HG03469 (cell line): ENCODE measurements at regions not wholly inside any gene's neighbourhood (a gene's known extent, or its start where the extent isn't known, plus 50 kb on each side); places are given as distances from the start of the nearest gene placed in this dataset.
A peak's percentile ranks its signal among the peaks of the same experiment; 100 is the strongest.

Experiments
- ATAC-seq: cut with Tn5 transposase; IDR thresholded peaks from one replicate; pipeline ENCODE4 v1.9.1; 2021; ENCODE audit warnings: mild to moderate bottlenecking, moderate library complexity, moderate number of reproducible peaks; ENCODE audit not compliant: unreplicated experiment

DNA sequence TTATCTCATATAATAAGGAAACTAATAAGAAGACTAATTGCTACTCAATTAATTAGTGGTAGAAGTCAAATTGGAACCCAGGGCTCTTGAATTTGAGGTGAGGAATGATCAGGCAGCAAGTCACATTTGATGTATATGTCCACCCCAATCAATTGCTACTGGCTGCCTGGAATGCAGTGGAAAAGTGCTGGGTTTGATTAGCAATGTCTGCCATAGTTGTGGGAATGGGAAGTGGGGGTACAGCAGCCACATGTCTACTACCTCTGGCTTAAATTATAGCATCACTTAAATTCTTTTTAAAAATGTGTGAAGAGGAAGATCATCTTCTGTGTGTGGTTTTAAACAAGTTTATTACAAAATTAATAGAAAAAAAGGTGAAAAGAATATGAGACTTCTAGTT, 50.8 kb upstream of the NAV2 start:
- ATAC-seq: no peak

DNA sequence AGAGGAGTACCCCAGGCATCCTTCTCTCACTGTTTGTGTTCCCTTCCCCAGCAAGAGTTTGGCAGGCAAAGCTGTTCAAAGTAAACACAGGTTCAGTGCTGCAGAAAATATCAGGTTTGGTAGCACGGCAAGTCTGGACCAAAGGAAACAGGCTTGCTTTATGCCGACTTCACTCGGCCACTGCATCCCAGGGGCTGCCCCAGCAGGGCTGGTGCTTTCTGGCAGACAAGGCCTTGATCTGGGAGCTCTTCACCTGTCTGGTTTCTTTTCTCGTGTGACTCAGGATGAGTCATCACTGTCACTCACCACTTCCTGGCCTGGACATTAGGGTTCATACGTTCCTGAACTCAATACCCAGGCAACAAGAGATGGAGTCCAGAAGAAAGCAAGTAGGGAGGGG, 52.6 kb upstream of the NAV2 start:
- peak; percentile 100 for ATAC-seq

DNA sequence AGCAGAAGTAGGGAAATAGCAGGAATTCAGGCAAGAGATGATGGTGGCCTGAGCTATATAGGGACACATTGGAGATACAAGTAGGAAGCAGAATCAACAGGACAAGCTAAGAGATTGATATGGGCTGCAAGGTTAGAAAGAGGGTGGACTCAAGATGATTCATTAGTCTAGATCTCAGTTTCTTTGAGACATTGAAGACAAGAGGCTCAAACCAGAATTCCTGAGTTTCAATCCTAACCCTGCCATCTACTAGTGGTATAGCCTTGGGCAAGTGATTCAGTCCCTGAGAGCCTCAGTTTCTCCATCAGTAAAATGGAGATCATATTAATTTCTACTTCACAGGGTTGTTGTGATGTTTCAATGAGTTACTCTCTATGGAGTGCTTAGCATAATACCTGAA, 53.1 kb upstream of the NAV2 start:
- ATAC-seq: no peak

DNA sequence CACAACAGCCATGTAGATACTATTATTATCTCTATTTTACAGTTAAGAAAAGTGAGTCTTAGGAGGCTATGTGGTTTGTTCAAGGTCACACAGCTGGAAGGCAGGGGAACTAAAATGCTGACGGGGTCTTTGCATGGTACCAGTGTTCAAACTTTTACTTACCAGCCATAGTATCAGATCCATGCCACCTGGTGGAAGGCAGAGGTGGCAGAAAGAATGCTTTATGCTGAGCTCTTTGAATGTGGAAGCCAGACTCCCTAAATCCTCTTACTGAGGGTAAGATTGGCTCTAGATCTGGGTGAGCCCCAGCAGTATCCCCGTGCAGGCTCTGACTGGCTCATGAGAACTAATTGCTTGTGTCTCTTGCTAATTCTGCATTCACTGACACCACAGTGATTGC, 54.3 kb upstream of the NAV2 start:
- ATAC-seq: no peak

DNA sequence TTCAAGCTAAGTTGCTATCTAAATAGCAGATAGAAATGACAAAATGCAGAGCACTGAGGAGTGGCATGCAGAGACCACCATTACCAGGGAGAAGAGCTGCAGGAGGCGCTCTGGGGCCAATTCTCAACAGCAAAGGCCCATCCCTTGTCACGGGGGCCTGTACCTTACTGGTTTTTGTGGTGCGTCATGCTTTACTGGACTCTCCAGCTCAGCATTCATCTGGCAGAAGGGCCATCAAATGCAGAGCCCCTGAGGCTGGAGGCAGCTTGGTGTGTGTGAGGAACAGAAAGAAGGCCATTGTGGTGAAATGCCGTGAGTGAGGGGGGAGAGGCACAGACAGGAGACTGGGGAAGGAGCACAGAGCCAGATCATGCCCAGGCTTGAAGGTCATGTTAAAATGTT, 56.5 kb upstream of the NAV2 start:
- ATAC-seq: no peak

DNA sequence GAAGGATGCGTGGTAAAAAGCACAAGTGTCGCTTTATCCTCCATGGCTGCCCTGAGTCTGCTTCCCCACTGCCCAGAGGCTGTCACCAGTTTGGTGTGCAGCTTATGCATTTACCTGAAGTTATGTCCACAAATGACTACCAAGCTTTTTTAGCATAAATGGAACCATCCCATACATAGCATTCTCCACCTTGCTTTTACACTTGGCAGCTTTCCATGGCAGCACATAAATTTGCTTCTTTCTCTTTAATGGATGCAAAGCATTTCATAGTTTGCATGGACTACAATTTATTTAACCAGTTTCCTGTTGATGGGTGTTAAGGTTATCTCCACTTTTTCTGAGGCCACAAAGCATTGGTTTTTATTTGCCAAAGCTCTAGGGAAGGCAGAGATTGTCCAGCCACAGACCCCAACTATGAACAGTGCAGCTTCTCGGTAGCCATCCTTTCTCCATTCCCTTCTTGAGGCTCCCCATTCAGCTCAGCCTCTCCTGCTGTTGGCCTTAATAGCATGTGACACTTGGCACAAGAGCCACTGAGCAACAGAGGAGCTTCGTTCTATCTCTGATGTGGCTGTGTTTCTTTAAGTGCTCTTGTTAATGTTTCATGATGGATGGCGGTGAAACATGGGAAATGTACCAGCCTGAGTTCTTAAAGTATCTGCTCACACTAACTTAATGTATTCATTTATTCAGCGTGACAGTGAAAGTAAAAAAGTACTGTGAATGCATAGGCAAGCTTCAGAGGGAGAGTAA, 59.8 kb upstream of the NAV2 start:
- no peak for ATAC-seq

DNA sequence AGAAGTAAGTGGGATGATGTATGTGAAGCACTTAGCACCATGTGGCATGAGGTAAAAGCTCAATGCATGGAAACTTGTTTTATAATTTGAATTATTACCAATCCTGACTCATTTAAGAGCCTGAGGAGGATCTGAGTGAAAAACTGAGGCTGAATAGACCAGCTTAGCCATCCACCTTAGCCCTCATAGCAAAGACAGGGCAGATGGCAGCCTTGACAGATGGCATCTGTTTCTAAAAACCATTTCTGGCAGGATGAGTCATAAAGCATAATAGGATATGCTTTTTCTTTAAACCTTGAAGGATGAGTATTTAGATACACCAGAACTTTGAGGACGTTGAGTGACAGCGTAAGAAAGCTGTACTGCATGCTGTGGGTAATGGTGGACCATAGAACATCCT, 61.0 kb upstream of the NAV2 start:
- ATAC-seq: no peak

DNA sequence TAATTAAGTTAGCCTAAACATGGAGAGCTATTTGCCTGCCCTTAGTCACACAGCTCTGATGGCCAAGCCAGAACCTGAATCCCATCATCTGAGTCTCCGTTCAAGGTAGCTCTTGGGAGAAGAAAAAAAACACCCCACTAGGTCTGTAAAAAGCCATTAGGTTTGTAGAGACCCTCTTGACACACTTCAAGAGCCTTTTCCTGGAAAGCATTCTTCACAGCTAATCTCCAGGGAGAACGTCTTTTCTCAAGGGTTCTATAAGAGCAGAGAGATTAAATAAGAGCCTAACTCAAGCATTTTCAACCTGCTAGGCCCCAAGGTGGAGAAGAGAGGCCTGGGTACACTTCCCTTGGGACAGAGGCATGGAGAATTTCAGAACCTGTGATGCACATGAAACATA, 61.6 kb upstream of the NAV2 start:
- no peak for ATAC-seq

DNA sequence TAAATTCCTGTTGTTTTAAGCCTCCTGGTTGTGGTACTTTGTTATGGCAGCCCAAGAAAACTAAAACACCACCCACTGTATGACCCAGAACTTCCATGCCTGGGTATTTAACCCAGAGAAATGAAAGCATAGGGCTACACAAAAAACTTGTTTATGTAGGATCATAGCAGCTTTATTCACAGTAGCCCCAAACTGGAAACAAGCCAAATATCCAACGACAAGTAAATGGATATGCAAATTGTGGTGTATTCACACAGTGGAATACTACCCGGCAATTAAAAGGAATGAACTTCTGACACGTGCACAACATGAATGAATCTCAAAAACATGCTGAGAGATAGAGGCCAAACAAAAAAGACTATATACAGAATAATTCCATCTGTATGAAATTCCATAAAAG, 62.2 kb upstream of the NAV2 start:
- no peak for ATAC-seq

DNA sequence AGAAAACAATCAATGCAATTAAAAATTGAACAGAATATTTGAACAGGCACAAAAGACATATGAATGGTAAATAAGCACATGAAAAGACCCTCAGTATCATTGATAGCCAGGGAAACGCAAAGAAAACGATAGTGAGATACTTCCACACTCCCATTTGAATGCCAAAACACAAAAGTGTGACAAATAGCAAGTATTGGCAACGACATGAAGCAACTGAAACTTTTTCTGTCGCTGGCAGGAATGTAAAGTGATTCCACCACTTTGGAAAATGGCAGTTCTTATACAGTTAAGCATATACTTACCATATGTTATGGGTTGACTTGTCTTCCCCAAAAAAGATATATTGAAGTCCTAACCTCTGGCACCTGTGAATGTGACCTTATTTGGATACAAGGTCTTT, 62.9 kb upstream of the NAV2 start:
- ATAC-seq: no peak

DNA sequence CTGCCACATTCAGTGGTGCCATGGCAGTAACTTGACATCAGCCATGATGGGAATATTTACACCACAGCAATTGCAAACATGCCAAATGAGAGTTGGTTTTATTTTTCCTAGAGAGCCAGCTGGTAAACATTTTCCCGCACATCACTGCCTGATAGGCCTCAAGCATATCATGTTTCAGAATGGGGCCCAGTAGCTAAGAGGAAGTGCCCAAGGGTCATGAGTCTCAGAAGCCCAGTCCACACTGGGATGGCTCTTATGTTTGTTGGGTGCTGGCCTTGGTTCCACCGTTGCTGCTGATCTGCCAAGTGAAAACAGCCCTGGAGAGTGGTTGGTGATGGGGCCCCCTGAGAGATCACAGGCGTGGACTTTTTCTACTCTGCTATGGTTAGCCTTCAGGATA, 64.3 kb upstream of the NAV2 start:
- no peak for ATAC-seq

DNA sequence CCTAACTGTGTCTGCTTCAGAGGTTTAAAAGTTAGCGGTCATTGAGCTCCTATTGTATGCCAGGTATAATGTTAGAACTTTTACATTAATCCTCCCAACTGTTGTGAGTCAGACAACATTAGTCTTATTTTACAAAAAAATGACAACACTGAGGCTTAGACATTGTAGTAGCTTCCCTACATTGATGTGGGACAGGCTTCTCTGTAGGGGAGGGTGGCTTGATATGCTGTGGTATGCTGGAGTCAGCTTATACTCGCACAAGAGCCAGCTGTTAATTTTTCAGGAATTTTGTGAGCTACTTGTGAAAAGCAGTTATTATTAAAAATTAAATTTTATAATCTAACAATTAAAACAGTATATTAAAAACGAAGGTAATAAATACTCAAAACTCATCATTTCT, 64.8 kb upstream of the NAV2 start:
- no peak for ATAC-seq

DNA sequence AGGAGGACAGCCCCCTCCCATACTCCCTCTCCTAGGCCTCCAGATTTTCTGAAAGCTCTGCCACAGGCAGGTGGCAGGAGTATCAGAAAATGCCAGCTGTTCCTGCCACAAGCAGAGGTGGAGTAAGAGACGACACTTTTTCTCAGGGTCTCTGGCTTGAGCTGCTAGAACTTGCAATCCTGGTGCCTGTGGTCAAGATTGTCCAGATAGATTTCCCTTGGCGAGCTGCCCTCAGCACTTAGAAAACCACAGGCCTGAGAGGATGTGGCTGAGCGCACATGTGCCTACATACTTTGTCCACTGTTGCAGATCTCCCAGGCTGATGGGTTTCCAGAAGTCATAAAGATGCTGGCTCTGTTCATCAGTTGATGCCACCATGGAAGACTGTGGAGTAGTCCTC, 65.7 kb upstream of the NAV2 start:
- ATAC-seq: no peak

DNA sequence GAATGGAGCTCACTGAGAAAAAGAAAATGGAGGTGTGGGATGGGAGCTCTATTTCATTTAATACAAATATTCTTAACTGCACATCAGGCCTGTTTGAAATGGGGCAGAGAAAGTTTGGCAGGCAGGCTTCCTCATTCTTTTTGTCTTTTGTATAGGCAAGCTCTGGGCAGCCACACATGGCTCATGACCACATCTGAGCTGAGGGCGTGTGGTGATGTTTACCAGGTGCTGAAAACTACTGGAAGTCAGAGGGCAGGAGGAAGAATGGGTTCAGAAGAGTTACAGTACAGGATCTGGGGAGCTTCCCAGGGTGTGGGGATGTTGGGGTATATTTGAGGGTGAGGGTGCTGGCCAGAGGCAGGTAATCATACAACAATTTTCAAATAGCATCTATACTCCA, 66.3 kb upstream of the NAV2 start:
- ATAC-seq: no peak

DNA sequence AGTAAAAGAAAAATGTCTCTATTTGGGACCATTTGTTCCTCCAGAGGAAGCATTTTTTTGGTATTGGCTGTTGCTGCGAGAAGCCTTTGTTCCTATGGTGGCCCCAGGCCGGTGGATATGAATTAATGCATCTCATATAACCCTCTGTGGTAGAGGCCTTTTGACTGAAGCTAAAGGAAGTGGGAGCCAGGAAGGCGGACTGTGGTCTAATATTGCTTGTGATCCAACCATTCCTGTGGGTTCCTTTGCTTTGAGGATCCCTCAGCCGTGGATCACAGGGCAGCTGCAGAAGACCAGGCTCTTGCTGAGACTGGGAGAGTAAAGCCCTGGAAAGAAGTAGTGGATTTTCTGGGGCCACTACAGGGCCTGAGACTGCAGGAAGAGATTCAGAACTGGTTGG, 68.3 kb upstream of the NAV2 start:
- no peak for ATAC-seq

DNA sequence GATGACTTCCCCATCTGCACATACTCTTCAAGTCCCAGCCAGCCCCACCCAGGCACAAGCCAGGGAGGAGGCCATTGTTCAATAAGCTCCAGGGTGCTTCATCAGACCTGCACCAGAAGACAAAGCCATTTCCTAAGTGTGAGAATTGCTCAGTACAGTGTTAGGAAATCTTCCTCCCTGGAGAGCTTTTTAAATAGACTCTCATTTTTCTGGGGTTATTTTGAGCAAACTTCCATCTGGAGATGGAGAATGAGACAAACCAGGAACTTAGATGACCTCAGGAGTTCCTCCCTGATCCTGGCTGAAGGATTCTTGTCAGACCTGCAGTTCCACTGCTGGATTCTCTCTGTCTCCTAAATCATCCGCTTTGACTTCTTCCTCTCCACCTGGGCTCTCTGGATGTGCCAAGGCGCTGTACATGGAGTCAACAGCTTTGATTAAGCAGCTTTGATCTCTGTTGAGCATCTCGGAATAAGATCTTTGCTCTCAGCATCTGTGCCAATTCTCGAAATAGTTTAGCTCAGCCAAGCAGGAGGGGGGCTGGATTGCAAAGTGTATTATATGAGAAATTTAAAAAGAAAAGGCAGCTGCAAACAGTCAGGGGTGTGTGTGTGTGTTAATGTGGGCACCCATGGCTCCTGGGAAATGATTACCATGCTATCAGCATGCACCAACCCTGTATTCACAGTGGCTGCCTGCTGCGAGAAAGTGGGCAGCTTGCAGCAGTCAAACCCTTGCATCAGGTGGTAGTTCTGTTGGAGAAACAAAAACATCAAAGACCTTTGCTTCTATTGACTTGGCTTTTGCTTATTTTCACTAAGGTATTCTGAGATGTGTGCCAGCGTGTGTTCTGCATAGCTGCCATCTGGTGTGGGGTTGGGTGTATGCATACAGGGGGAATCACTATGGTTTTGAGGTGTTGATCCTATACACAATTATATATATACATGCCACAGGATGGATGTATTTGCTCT, 70.2 kb upstream of the NAV2 start:
- no peak for ATAC-seq

DNA sequence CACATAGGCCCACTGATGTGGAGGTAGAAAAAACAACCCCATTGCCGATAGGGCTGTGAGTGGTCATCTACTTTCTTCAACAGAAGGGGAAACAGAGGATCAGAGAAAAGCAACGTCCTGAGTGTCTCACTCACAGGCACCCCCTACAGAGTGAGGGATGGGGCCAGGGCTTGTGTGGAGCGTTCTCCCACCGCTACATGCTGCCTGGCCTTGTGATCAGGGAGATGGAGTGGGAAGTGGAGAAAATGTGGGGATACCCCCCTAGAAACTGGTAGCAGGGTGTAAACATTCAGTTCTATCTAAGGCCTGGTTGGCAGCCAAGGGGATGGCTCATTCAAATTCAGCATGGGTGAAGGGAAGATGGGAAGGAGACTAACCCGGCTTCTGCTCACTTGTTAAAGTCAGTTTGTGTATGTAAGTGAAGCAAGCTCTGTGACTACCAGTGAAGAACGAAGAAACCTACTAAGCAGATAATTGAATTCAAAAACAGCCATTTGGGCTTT, 73.0 kb upstream of the NAV2 start:
- ATAC-seq: no peak

DNA sequence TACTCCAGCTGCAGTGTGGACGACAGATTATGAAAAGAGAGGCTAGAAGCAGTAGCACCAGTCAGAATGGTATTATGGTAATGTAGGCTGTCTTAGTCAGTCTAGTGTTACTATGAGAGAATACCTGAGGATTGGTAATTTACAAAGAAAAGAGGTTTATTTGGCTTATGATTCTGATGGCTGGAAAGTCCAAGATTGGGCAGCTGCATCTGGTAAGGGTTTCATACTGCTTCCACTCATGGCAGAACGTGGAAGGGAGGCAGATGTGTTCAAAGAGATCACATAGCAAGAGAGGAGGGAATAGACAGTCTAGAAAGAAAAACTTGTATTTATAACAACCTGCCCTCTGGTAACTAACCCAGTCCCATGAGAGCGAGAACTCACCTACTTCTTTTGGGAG, 77.3 kb upstream of the NAV2 start:
- ATAC-seq: no peak

DNA sequence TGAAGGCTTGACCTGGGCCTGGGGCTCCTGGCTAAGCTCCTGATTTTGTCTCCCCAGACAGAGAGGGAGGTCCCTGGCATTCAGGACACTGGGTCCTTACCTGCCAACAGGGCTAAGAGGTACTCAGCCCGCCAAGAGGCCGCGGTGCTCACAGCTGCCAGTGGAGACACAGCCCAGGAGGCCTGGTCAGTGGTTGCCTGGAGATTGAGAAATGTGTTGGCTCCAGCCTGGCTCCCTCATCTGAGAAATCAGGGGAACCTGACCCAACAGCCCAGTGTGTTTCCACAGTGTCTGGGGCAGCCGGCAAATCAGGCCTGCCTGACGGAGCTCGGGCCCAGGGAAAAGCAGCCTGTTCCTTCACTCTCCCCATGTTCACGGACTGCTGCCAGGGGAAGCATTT, 79.4 kb upstream of the NAV2 start:
- no peak for ATAC-seq

DNA sequence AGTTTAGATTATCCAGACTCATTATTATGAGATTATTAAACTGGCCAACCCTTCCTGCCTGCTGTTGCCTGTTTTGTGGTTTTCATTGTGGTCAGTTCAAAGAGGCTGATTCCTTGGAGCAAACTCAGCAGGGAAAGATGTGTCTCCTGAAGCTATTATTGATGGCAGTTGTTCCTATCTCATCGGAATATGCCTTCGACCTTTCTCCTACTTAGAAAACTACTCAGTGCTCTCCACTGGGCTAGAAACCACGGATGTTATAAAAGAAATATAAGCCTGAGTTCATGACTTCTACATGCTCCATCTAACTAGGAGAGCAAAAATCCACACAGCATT, 80.2 kb upstream of the NAV2 start:
- ATAC-seq: no peak

DNA sequence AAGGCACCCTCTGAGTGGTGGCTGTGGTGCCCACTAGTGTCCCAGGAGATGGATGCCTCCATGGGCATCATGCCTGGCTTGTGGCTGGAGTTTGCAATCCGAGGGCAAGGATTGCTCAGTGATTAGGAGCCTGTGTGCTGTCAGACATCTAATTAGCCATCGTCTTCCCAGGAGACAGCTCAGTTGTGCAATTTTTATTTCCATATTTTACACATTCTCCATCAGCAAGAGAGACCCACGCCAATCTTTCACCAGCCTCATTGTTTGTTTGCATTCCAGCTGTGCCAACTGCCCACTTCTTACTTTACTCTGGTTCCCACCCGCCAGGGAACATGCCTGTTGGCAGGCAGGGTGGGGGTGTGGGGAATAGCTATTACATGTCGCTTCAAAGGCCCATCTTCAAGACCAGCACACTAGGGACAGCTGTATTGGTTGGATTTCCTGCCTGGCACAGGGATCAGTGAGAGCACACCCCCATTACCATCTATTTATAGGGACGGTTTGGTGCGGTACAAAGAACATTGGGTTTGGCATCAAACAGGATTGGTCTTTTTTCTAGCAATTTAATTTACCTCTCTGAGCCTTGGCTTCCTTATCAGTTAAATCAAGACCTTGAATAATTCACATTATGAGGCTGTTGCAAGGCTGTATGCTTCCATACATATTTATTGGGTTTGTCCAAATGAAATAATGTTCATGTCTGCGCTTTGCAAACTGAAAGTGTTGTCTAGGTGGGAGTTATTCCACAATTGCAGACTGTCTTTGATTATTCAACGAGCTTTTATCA, 80.7 kb upstream of the NAV2 start:
- no peak for ATAC-seq
